K562 (cell line): ENCODE measurements at regions not wholly inside any gene's neighbourhood (a gene's known extent, or its start where the extent isn't known, plus 50 kb on each side); places are given as distances from the start of the nearest gene placed in this dataset.

Source experiments
- ATAC-seq: fragments of 200-7000 bp; cut with Tn5 transposase; 3 replicates; pipeline ENCODE4 v1.9.1; 2020; ENCODE audit warnings: moderate library complexity
- BruUV-seq: library from RNA; stranded (reverse); fragments of 400-500 nt; replicated peaks from 2 replicates; lab custom pipeline; 2021; lab: Mats Ljungman, UMichigan
- CTCF ChIA-PET: fragments of 300-600 bp; formaldehyde crosslinking; extraction: SDS; loops from one replicate; lab custom pipeline; 2021; ENCODE audit warnings: low intra/inter-chr PET ratio; lab: Yijun Ruan, JAX
- POLR2A ChIA-PET: fragments of 300-600, 350-650 bp; sonication (Branson Sonifier 250); formaldehyde crosslinking; extraction: SDS; loops from one replicate; lab custom pipeline; 2021; ENCODE audit warnings: antibody characterized with exemption, inconsistent platforms; lab: Yijun Ruan, JAX
- DNase-seq, 4 experiments: peaks; one replicate each; pipeline versions ENCODE4 v3.0.0 to v3.0.0-alpha.2; 2011 to 2018; ENCODE audit warnings: low spot score in 3 of 4, mixed read lengths in 3 of 4; ENCODE audit errors: extremely low read depth in 1 of 4
- FAIRE-seq: peaks from 2 replicates; lab custom pipeline; 2011; peaks lifted over from hg19 to GRCh38; lab: Jason Lieb, UNC
- H2AFZ ChIP-seq: 2 replicates; pipeline ENCODE4 v1.6.0; 2011; ENCODE audit warnings: low read depth, low read length, control low read depth, inconsistent platforms
- H3K27ac ChIP-seq: fragments of 200-600 bp; 3 replicates; pipeline ENCODE4 v1.8.0; 2011; ENCODE audit warnings: low read depth, mild to moderate bottlenecking, control low read depth, inconsistent platforms, low read length, moderate library complexity, mixed read lengths; ENCODE audit errors: extremely low read depth
- H3K27me3 ChIP-seq, 2 experiments: fragments of 300-600 bp in 1 of 2; 2 replicates in 1 of 2; 3 replicates in 1 of 2; pipeline versions ENCODE4 v1.6.0 to v1.8.0; 2011; ENCODE audit warnings: inconsistent platforms in 2 of 2, low read length in 2 of 2, mild to moderate bottlenecking in 1 of 2, mixed read lengths in 1 of 2, moderate library complexity in 1 of 2; ENCODE audit not compliant: control insufficient read depth in 2 of 2, insufficient read depth in 2 of 2
- H3K36me3 ChIP-seq: fragments of 300-600 bp; 3 replicates; pipeline ENCODE4 v1.8.0; 2011; ENCODE audit warnings: mild to moderate bottlenecking, low read length, inconsistent platforms; ENCODE audit not compliant: control insufficient read depth, insufficient read depth
- H3K4me1 ChIP-seq, 2 experiments: fragments of 200-600 bp in 1 of 2; replicated peaks in 1 of 2; 2 replicates in 1 of 2; 3 replicates in 1 of 2; pipeline versions ENCODE4 v1.5.1 to v1.8.0; 2011; ENCODE audit warnings: inconsistent platforms in 2 of 2, low read length in 2 of 2, mild to moderate bottlenecking in 1 of 2, mixed read lengths in 1 of 2, moderate library complexity in 1 of 2; ENCODE audit not compliant: control insufficient read depth in 2 of 2, insufficient read depth in 2 of 2
- H3K4me2 ChIP-seq: 2 replicates; pipeline ENCODE4 v1.6.1; 2011; ENCODE audit warnings: low read length, control low read depth, inconsistent platforms, mixed read lengths; ENCODE audit not compliant: insufficient read depth
- H3K4me3 ChIP-seq: fragments of 200-600 bp; sonication (generic), shearing (Covaris generic); 2 replicates; pipeline ENCODE4 v1.5.1; 2016; ENCODE audit warnings: control low read depth, inconsistent platforms
- H3K79me2 ChIP-seq: fragments of 200-600 bp; 3 replicates; pipeline ENCODE4 v1.8.0; 2011; ENCODE audit warnings: low read length, inconsistent platforms; ENCODE audit not compliant: control insufficient read depth, insufficient read depth
- H3K9ac ChIP-seq, 2 experiments: 2 replicates each; pipeline versions ENCODE4 v1.6.0 to v1.6.1; 2011; ENCODE audit warnings: low read depth in 2 of 2, low read length in 2 of 2, control low read depth in 1 of 2, inconsistent platforms in 1 of 2, mild to moderate bottlenecking in 1 of 2, mixed read lengths in 1 of 2; ENCODE audit not compliant: insufficient read depth in 1 of 2
- H3K9me1 ChIP-seq: one replicate; pipeline ENCODE4 v1.6.0; 2011; ENCODE audit warnings: inconsistent platforms, mild to moderate bottlenecking, low read length, moderate library complexity; ENCODE audit not compliant: control insufficient read depth, insufficient read depth
- H3K9me3 ChIP-seq: replicated peaks from 2 replicates; pipeline ENCODE4 v1.5.1; 2011; ENCODE audit warnings: low read depth, low read length, inconsistent platforms; ENCODE audit not compliant: control insufficient read depth, insufficient read depth
- H4K20me1 ChIP-seq: replicated peaks from 2 replicates; pipeline ENCODE4 v1.6.1; 2011; ENCODE audit warnings: low read length, inconsistent platforms, mixed read lengths; ENCODE audit not compliant: control insufficient read depth, insufficient read depth
- CBX3 ChIP-seq, 2 experiments: IDR thresholded peaks; 1 replicate in 1 of 2; 2 replicates in 1 of 2; pipeline ENCODE4 v1.6.1; 2012; ENCODE audit warnings: inconsistent platforms in 2 of 2, low read length in 2 of 2, borderline replicate concordance in 1 of 2, control low read depth in 1 of 2
- EZH2 ChIP-seq: IDR thresholded peaks from 2 replicates; pipeline ENCODE4 v1.6.1; 2012; ENCODE audit warnings: low read depth, mild to moderate bottlenecking, inconsistent platforms, low read length, borderline replicate concordance
- HES1 ChIP-seq: fragments of 450-650 bp; IDR thresholded peaks from 2 replicates; pipeline ENCODE4 v1.6.1; 2016; ENCODE audit warnings: low read depth, mild to moderate bottlenecking, moderate library complexity
- ILK ChIP-seq: fragments of 450-650 bp; IDR thresholded peaks from 2 replicates; pipeline ENCODE4 v1.6.1; 2016; ENCODE audit warnings: missing genetic modification characterization, low read depth, mild to moderate bottlenecking, missing compliant biosample characterization, moderate library complexity, borderline replicate concordance
- KDM2B ChIP-seq: fragments of 250-450 bp; sonication (Bioruptor Pico); IDR thresholded peaks from 2 replicates; pipeline ENCODE4 v1.8.0; 2021; ENCODE audit warnings: mild to moderate bottlenecking, moderate library complexity
- NCOA4 ChIP-seq: fragments of 450-650 bp; IDR thresholded peaks from 2 replicates; pipeline ENCODE4 v1.6.1; 2018; ENCODE audit warnings: mild to moderate bottlenecking; ENCODE audit not compliant: partially characterized antibody
- RBM15 ChIP-seq: fragments of 200-400 bp; formaldehyde crosslinking; IDR thresholded peaks from 2 replicates; pipeline ENCODE4 v1.6.1; 2018; ENCODE audit warnings: mild to moderate bottlenecking, low read length, moderate library complexity; ENCODE audit not compliant: insufficient read depth
- RNF219 ChIP-seq: fragments of 250-450 bp; sonication (Bioruptor Pico); IDR thresholded peaks from 2 replicates; pipeline ENCODE4 v1.5.0; 2022; ENCODE audit warnings: mild to moderate bottlenecking
- TARDBP ChIP-seq: fragments of 450-650 bp; IDR thresholded peaks from 2 replicates; pipeline ENCODE4 v1.6.1; 2016
- ZNF239 ChIP-seq: fragments of 250-450 bp; sonication (Bioruptor Pico); IDR thresholded peaks from 2 replicates; pipeline ENCODE4 v1.4.0; 2020; ENCODE audit warnings: mild to moderate bottlenecking
- ZNF408 ChIP-seq: fragments of 250-450 bp; sonication (Bioruptor Pico); IDR thresholded peaks from 2 replicates; pipeline ENCODE4 v1.4.0; 2020; ENCODE audit warnings: low read depth, mild to moderate bottlenecking, moderate library complexity
- ZNF639 ChIP-seq, 2 experiments: fragments of 200-800 bp in 1 of 2; sonication (Bioruptor generic) in 1 of 2; sonication (generic) in 1 of 2; formaldehyde crosslinking in 1 of 2; IDR thresholded peaks in 1 of 2; conservative IDR thresholded peaks in 1 of 2; 2 replicates each; pipeline versions ENCODE4 v1.5.0 to v1.6.1; 2016 to 2020; ENCODE audit warnings: missing compliant biosample characterization in 1 of 2, missing genetic modification characterization in 1 of 2, missing genetic modification reagents in 1 of 2
- WGBS: fragments of 100-300 bp; shearing (Covaris generic); methylation state at CpG from one replicate; pipeline ENCODE4 v1.1.6; 2016; ENCODE audit warnings: low coverage, mixed read lengths; ENCODE audit not compliant: insufficient coverage; ENCODE audit errors: missing lambda C conversion rate; 5-methylcytosine and 5-hydroxymethylcytosine counted together
- in situ Hi-C: fragments of 300-500 bp; cut with MboI; formaldehyde crosslinking; loops from 4 replicates; pipeline ENCODE4 v1.15.0; 2018; ENCODE audit warnings: inconsistent platforms, mixed read lengths
- intact Hi-C: fragments of 100-400 bp; cut with micrococcal nuclease; formaldehyde crosslinking; loops from 2 replicates; pipeline ENCODE4 v1.14.2; 2022
- TF ChIP-seq, protein P1 (sequence below): fragments of 250-450 bp; sonication (Bioruptor Pico); IDR thresholded peaks from 2 replicates; pipeline ENCODE4 v1.5.0; 2021; ENCODE audit warnings: mild to moderate bottlenecking, borderline replicate concordance

- Histone ChIP-seq H3K79me2 (no peaks in the 10 kb centered on the region), H3K27me3 (no peaks in the 10 kb centered on the region), H3K27ac (no peak overlapping the region), H3K4me2 (no peak overlapping the region), H3K9me3 (no peaks in the 10 kb centered on the region), H3K9ac (no peak overlapping the region), H3K9me1 (no peaks in the 10 kb centered on the region), H3K36me3 (no peaks in the 10 kb centered on the region), H2AFZ (no peak overlapping the region), H3K4me1 (no peaks in the 10 kb centered on the region), H3K4me3 (no peak overlapping the region), H4K20me1 (no peaks in the 10 kb centered on the region)
- in situ Hi-C loops, result no loop called here
- CTCF ChIA-PET, result no interaction called here
- POLR2A ChIA-PET, result no interaction called here
- 0% methylated on average over 7 of the region's 7 CpGs for WGBS
- intact Hi-C loops, result no loop called here
- FAIRE-seq, result no peak
- no TSS peak for BruUV-seq
- no peak for DNase-seq
- TF ChIP-seq NCOA4, result no peak
- no peak for TF ChIP-seq ILK
- TF ChIP-seq KDM2B (CRISPR knock-in tag), result no peak
- TF ChIP-seq, protein P1, sequence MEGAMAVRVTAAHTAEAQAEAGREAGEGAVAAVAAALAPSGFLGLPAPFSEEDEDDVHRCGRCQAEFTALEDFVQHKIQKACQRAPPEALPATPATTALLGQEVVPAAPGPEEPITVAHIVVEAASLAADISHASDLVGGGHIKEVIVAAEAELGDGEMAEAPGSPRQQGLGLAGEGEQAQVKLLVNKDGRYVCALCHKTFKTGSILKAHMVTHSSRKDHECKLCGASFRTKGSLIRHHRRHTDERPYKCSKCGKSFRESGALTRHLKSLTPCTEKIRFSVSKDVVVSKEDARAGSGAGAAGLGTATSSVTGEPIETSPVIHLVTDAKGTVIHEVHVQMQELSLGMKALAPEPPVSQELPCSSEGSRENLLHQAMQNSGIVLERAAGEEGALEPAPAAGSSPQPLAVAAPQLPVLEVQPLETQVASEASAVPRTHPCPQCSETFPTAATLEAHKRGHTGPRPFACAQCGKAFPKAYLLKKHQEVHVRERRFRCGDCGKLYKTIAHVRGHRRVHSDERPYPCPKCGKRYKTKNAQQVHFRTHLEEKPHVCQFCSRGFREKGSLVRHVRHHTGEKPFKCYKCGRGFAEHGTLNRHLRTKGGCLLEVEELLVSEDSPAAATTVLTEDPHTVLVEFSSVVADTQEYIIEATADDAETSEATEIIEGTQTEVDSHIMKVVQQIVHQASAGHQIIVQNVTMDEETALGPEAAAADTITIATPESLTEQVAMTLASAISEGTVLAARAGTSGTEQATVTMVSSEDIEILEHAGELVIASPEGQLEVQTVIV (CRISPR knock-in tag), result no peak
- TF ChIP-seq ZNF239 (CRISPR knock-in tag), result no peak
- TF ChIP-seq HES1, result no peak
- no peak for TF ChIP-seq ZNF408 (CRISPR knock-in tag)
- no peak for TF ChIP-seq RNF219 (CRISPR knock-in tag)
- no peak for TF ChIP-seq EZH2
- TF ChIP-seq TARDBP, result no peak
- TF ChIP-seq CBX3 (IDR thresholded peaks at IDR 0.05; ENCODE audit: borderline replicate concordance in 1 of 2, low read length in 2 of 2), result no peak
- TF ChIP-seq RBM15, result no peak
- TF ChIP-seq ZNF639 (CRISPR knock-in tag; conservative IDR thresholded peaks at IDR 0.05 in 1 of 2, IDR thresholded peaks at IDR 0.05 in 1 of 2), result no peak
- ATAC-seq, result no peak
These were observed 374.2 kb downstream of the MAN2A1 start for GRCh38 chr5:110063640-110064602.
